GM12865 (cell line): ENCODE measurements at regions not wholly inside any gene's neighbourhood (a gene's known extent, or its start where the extent isn't known, plus 50 kb on each side); places are given as distances from the start of the nearest gene placed in this dataset.

Experiments used
- DNase-seq: peaks from one replicate; pipeline ENCODE4 v3.0.0; 2010; ENCODE audit warnings: low read depth
- H3K4me3 ChIP-seq: 2 replicates; pipeline ENCODE4 v1.5.1; 2011; ENCODE audit warnings: mild to moderate bottlenecking, low read depth, low read length, control low read depth
- CTCF ChIP-seq: IDR thresholded peaks from 2 replicates; pipeline ENCODE4 v1.5.1; 2011; ENCODE audit warnings: low read length, control low read depth, low read depth, inconsistent platforms; ENCODE audit not compliant: insufficient read depth; ENCODE audit errors: missing control alignments

GRCh38 chr10:118966076-118966849 lies 63.3 kb upstream of the NANOS1 start:
- no peak for DNase-seq
- no peak overlapping the region for H3K4me3 ChIP-seq
- TF ChIP-seq CTCF = no peak

GRCh38 chr10:118966850-118967125 lies 62.7 kb upstream of the NANOS1 start:
- no peak for DNase-seq
- TF ChIP-seq CTCF = no peak

GRCh38 chr10:118967160-118967559 lies 62.4 kb upstream of the NANOS1 start:
- TF ChIP-seq CTCF = no peak
- no peak overlapping the region for H3K4me3 ChIP-seq
- DNase-seq = no peak

More at GRCh38 chr10:118966850-118967125, 62.7 kb upstream of the NANOS1 start:
- H3K4me3 ChIP-seq = no peak overlapping the region

- H3K4me3 ChIP-seq = no peak overlapping the region
- TF ChIP-seq CTCF = no peak
- no peak for DNase-seq
Observed at GRCh38 chr10:118968060-118968459, 61.5 kb upstream of the NANOS1 start.

GRCh38 chr10:118968482-118968881 lies 61.0 kb upstream of the NANOS1 start:
- TF ChIP-seq CTCF = no peak
- H3K4me3 ChIP-seq = no peak overlapping the region
- no peak for DNase-seq

GRCh38 chr10:118969014-118969413 lies 60.5 kb upstream of the NANOS1 start:
- no peak for TF ChIP-seq CTCF
- H3K4me3 ChIP-seq = no peak overlapping the region
- no peak for DNase-seq

- no peak for TF ChIP-seq CTCF
- no peak overlapping the region for H3K4me3 ChIP-seq
- DNase-seq = no peak
Observed at GRCh38 chr10:118970770-118971169, 58.7 kb upstream of the NANOS1 start.
